Panc1 (cell line): ENCODE measurements at regions not wholly inside any gene's neighbourhood (a gene's known extent, or its start where the extent isn't known, plus 50 kb on each side); places are given as distances from the start of the nearest gene placed in this dataset.

Source experiments
- ATAC-seq: fragments of 200-7000 bp; cut with Tn5 transposase; 2 replicates; pipeline ENCODE4 v1.9.1; 2020; ENCODE audit warnings: mild to moderate bottlenecking, moderate library complexity
- BruUV-seq: library from RNA; stranded (reverse); fragments of 400-500 nt; replicated peaks from 2 replicates; lab custom pipeline; 2021; lab: Mats Ljungman, UMichigan
- CTCF ChIA-PET: fragments of 300-600 bp; sonication (Branson Sonifier 250); formaldehyde crosslinking; loops from one replicate; lab custom pipeline; 2022; ENCODE audit warnings: antibody characterized with exemption; lab: Charles Lee
- POLR2A ChIA-PET: fragments of 300-600 bp; sonication (Branson Sonifier 250); formaldehyde crosslinking; loops from one replicate; lab custom pipeline; 2022; ENCODE audit warnings: antibody characterized with exemption; lab: Charles Lee
- DNase-seq: peaks from one replicate; pipeline ENCODE4 v3.0.0-alpha.2; 2010; ENCODE audit warnings: low read depth, low spot score
- H3K27ac ChIP-seq: 2 replicates; pipeline ENCODE4 v1.5.1; 2011; ENCODE audit warnings: mild to moderate bottlenecking, low read length, inconsistent platforms
- H3K27me3 ChIP-seq: fragments of 200-500 bp; sonication (Bioruptor generic); 2 replicates; pipeline ENCODE4 v1.6.0; 2014; ENCODE audit warnings: low read length, inconsistent platforms; ENCODE audit not compliant: control insufficient read depth, insufficient read depth
- H3K36me3 ChIP-seq: fragments of 200-500 bp; sonication (Bioruptor generic); 2 replicates; pipeline ENCODE4 v1.5.1; 2014; ENCODE audit warnings: inconsistent platforms, mild to moderate bottlenecking, low read length, moderate library complexity; ENCODE audit not compliant: control insufficient read depth, insufficient read depth
- H3K4me1 ChIP-seq: 2 replicates; pipeline ENCODE4 v1.5.1; 2011; ENCODE audit warnings: inconsistent platforms, mild to moderate bottlenecking, low read length, moderate library complexity; ENCODE audit not compliant: control insufficient read depth, insufficient read depth
- H3K4me3 ChIP-seq, 2 experiments: 2 replicates each; pipeline ENCODE4 v1.5.1; 2011 to 2012; ENCODE audit warnings: low read depth in 2 of 2, low read length in 2 of 2, mild to moderate bottlenecking in 2 of 2, inconsistent platforms in 1 of 2, moderate library complexity in 1 of 2
- H3K9me3 ChIP-seq: fragments of 200-500 bp; sonication (Bioruptor generic); 2 replicates; pipeline ENCODE4 v1.5.1; 2014; ENCODE audit warnings: low read depth, mild to moderate bottlenecking, inconsistent platforms, low read length, moderate library complexity; ENCODE audit not compliant: control insufficient read depth, insufficient read depth
- POLR2AphosphoS5 ChIP-seq: IDR thresholded peaks from 2 replicates; pipeline ENCODE4 v1.6.1; 2012; ENCODE audit warnings: mild to moderate bottlenecking, low read depth, low read length, moderate library complexity
- SIN3A ChIP-seq: IDR thresholded peaks from 2 replicates; pipeline ENCODE4 v1.6.1; 2012; ENCODE audit warnings: low read depth, mild to moderate bottlenecking, low read length, moderate library complexity, borderline replicate concordance; ENCODE audit not compliant: insufficient read depth
- TCF7L2 ChIP-seq: IDR thresholded peaks from 2 replicates; pipeline ENCODE4 v1.6.1; 2011; ENCODE audit warnings: mild to moderate bottlenecking, low read depth, low read length, inconsistent platforms
- in situ Hi-C: cut with HindIII; loops from 2 replicates; pipeline ENCODE4 v1.10.0; 2016; ENCODE audit warnings: low sequenced_read_pairs, low pct_unique_long_range_greater_than_20kb
- intact Hi-C: fragments of 100-400 bp; cut with micrococcal nuclease; formaldehyde crosslinking; loops from one replicate; pipeline ENCODE4 v1.10.0; 2022; ENCODE audit not compliant: unreplicated experiment
- TF ChIP-seq, protein P1 (sequence below): fragments of 450-650 bp; IDR thresholded peaks from 2 replicates; pipeline ENCODE4 v1.5.1; 2017; ENCODE audit warnings: mild to moderate bottlenecking
- TF ChIP-seq, protein P2 (sequence below), 2 experiments: IDR thresholded peaks; 2 replicates each; pipeline ENCODE4 v1.6.1; 2011 to 2012; ENCODE audit warnings: low read depth in 2 of 2, control low read depth in 1 of 2, low read length in 1 of 2, mild to moderate bottlenecking in 1 of 2, moderate library complexity in 1 of 2; ENCODE audit not compliant: insufficient read depth in 1 of 2

DNA sequence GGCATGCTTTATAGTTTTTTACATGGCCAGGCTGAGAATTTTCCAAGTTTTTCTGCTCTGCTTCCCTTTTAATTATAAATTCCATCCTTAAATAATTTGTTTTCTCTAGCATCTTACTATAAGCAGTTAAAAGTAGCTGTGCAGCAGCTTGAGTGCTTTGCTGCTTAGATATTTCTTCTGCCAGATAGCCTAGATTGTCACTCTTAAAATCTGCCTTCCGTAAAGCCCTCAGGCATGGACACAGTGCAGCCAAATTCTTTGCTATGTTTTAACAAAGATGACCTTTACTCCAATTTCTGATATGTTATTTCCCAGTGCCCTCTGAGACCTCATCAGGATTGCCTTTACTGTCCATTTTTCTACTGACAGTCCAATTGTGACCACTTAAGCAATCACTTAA, 92.6 kb upstream of the SGK1 start:
- ChIA-PET POLR2A (no interaction called here), CTCF (no interaction called here)
- in situ Hi-C loops (no loop called here), intact Hi-C loops (no loop called here)
- no peak for ATAC-seq
- no peaks in the 10 kb centered on the region for H3K9me3 ChIP-seq
- no peaks in the 10 kb centered on the region for H3K27me3 ChIP-seq
- DNase-seq, result no peak
- BruUV-seq, result no TSS peak
- H3K36me3 ChIP-seq, result no peaks in the 10 kb centered on the region
- no peak for TF ChIP-seq SIN3A
- H3K4me3 ChIP-seq, result no peak overlapping the region
- H3K27ac ChIP-seq, result no peak overlapping the region
- no peaks in the 10 kb centered on the region for H3K4me1 ChIP-seq

DNA sequence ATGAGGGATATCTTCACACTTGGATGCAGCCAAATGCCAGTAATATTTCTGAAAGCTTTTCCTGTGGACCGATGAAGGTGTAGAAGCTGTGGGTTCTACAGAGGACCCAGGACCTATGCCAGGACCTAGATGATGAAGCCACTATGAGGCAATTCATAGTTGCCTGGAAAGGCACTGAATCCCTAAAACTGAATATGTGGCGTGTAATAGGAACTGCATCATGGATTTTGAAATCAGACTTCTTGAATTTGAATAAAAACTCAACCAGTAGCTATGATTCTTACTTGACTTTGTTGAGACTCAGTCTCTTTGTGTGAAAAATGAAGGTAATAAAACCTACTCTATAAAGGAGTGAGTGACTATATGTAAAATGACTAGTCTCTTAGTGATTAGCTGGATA, 89.9 kb upstream of the SGK1 start:
- ChIA-PET CTCF (no interaction called here), POLR2A (no interaction called here)
- Histone ChIP-seq H3K9me3 (no peaks in the 10 kb centered on the region), H3K27ac (no peak overlapping the region), H3K27me3 (no peaks in the 10 kb centered on the region), H3K36me3 (no peaks in the 10 kb centered on the region), H3K4me1 (no peaks in the 10 kb centered on the region), H3K4me3 (no peak overlapping the region)
- no TSS peak for BruUV-seq
- no peak for DNase-seq
- no peak for ATAC-seq
- TF ChIP-seq SIN3A (no peak), TCF7L2 (no peak), POLR2AphosphoS5 (no peak)
- TF ChIP-seq, protein P1, sequence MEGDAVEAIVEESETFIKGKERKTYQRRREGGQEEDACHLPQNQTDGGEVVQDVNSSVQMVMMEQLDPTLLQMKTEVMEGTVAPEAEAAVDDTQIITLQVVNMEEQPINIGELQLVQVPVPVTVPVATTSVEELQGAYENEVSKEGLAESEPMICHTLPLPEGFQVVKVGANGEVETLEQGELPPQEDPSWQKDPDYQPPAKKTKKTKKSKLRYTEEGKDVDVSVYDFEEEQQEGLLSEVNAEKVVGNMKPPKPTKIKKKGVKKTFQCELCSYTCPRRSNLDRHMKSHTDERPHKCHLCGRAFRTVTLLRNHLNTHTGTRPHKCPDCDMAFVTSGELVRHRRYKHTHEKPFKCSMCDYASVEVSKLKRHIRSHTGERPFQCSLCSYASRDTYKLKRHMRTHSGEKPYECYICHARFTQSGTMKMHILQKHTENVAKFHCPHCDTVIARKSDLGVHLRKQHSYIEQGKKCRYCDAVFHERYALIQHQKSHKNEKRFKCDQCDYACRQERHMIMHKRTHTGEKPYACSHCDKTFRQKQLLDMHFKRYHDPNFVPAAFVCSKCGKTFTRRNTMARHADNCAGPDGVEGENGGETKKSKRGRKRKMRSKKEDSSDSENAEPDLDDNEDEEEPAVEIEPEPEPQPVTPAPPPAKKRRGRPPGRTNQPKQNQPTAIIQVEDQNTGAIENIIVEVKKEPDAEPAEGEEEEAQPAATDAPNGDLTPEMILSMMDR, result no peak
- TF ChIP-seq, protein P2, sequence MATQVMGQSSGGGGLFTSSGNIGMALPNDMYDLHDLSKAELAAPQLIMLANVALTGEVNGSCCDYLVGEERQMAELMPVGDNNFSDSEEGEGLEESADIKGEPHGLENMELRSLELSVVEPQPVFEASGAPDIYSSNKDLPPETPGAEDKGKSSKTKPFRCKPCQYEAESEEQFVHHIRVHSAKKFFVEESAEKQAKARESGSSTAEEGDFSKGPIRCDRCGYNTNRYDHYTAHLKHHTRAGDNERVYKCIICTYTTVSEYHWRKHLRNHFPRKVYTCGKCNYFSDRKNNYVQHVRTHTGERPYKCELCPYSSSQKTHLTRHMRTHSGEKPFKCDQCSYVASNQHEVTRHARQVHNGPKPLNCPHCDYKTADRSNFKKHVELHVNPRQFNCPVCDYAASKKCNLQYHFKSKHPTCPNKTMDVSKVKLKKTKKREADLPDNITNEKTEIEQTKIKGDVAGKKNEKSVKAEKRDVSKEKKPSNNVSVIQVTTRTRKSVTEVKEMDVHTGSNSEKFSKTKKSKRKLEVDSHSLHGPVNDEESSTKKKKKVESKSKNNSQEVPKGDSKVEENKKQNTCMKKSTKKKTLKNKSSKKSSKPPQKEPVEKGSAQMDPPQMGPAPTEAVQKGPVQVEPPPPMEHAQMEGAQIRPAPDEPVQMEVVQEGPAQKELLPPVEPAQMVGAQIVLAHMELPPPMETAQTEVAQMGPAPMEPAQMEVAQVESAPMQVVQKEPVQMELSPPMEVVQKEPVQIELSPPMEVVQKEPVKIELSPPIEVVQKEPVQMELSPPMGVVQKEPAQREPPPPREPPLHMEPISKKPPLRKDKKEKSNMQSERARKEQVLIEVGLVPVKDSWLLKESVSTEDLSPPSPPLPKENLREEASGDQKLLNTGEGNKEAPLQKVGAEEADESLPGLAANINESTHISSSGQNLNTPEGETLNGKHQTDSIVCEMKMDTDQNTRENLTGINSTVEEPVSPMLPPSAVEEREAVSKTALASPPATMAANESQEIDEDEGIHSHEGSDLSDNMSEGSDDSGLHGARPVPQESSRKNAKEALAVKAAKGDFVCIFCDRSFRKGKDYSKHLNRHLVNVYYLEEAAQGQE (IDR thresholded peaks at IDR 0.05; ENCODE audit: insufficient read depth in 1 of 2, low read depth in 2 of 2, low read length in 1 of 2), result no peak
- in situ Hi-C loops, result no loop called here
- intact Hi-C loops, result no loop called here

DNA sequence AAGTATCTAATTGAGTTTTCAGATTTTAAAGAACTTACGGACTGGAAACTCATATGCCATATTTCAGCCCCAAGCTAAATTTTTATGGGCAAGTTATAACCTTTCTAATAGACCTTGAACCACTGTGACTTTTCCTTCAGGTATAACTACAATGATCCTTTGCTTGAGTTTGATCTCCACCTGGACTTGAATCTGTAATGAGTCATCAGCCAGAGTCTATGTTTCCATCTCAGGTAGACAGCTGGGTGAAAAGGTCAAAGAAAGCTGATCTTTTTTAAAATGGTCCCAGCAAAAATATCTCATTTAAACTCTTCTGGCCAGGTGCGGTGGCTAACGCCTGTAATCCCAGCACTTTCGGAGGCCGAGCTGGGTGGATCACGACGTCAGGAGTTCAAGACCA, 88.4 kb upstream of the SGK1 start:
- Histone ChIP-seq H3K9me3 (no peaks in the 10 kb centered on the region), H3K4me3 (no peak overlapping the region), H3K36me3 (no peaks in the 10 kb centered on the region), H3K27ac (no peak overlapping the region), H3K27me3 (no peaks in the 10 kb centered on the region), H3K4me1 (no peaks in the 10 kb centered on the region)
- intact Hi-C loops (no loop called here), in situ Hi-C loops (no loop called here)
- ATAC-seq, result no peak
- CTCF ChIA-PET, result no interaction called here
- POLR2A ChIA-PET, result no interaction called here
- BruUV-seq, result no TSS peak
- DNase-seq, result no peak
- TF ChIP-seq POLR2AphosphoS5 (no peak), SIN3A (no peak), TCF7L2 (no peak)
- TF ChIP-seq, protein P2 (IDR thresholded peaks at IDR 0.05; ENCODE audit: insufficient read depth in 1 of 2, low read depth in 2 of 2, low read length in 1 of 2), result no peak
